ENCODE measurements at regions not wholly inside any gene's neighbourhood (a gene's known extent, or its start where the extent isn't known, plus 50 kb on each side); places are given as distances from the start of the nearest gene placed in this dataset.

DNA sequence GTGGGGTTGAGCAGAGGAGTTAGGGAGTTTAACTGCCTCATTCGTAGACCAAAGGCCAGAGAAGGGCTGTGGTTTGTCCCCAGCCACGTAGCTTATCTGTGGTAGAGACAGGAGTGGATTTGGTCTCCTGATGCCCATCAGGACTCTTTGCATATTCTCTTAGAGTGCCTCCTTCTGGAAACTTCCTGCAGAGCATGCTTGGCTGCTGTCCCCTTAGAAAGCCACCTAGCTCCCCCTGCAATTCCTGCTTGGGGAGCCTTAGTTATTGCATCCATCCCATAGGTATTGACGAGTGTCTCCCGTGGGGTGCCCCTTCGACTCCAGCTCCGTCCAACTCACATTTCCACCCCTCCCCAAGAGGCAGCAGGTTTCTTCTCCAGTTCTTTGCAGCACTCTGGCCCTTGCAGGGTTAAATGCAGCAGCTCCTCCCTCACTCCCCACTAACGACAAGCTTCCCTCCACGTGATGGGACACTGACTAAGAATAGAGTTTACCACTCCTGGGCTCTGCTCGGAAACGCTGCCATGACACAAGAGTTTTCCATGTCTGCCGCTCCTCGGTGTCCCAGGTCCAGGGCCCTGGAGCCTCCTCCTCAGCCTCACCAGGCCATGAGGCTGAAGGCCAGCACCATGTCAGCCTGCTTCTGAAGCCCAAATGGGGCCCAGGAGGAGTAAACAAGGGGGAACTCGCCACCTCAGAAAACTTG lies 147.8 kb upstream of the UNC5B start:
- H3K4me3 ChIP-seq (ENCODE audit: low read depth, low read length): no peak overlapping the region
- no peaks in the 10 kb centered on the region for H3K36me3 ChIP-seq (replicated peaks)
- in situ Hi-C loops (cut with HindIII; ENCODE audit: low pct_ligation_motif_present, low sequenced_read_pairs): no loop called here
- H3K27ac ChIP-seq: no peak overlapping the region
- TF ChIP-seq, protein P1, sequence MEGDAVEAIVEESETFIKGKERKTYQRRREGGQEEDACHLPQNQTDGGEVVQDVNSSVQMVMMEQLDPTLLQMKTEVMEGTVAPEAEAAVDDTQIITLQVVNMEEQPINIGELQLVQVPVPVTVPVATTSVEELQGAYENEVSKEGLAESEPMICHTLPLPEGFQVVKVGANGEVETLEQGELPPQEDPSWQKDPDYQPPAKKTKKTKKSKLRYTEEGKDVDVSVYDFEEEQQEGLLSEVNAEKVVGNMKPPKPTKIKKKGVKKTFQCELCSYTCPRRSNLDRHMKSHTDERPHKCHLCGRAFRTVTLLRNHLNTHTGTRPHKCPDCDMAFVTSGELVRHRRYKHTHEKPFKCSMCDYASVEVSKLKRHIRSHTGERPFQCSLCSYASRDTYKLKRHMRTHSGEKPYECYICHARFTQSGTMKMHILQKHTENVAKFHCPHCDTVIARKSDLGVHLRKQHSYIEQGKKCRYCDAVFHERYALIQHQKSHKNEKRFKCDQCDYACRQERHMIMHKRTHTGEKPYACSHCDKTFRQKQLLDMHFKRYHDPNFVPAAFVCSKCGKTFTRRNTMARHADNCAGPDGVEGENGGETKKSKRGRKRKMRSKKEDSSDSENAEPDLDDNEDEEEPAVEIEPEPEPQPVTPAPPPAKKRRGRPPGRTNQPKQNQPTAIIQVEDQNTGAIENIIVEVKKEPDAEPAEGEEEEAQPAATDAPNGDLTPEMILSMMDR (IDR thresholded peaks at IDR 0.05; ENCODE audit: low read depth, low read length, missing control alignments): no peak
- DNase-seq: no peak
- peaks cover 5% of the 10 kb centered on the region for H3K27me3 ChIP-seq (replicated peaks)

DNA sequence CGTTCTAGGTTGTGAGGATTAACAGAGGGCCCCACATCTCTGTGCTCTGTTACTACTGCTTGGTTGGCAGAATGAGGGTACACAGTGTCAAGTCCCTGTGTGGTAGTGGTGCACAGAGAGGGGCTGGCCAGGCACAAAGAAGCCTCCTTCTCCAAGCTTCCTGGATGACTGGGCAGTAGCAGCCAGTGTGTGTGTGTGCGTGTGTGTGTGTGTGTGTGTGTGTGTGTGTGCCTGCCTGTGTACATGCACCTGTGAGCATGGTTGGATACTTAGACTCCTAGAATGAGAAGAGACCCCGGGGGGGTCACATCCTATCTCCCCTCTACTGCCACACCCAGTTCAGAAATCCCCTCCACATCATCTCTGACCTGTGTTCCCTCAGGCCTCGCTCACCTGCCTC lies 146.7 kb upstream of the UNC5B start:
- Histone ChIP-seq H3K36me3 (replicated peaks) (no peaks in the 10 kb centered on the region), H3K27me3 (replicated peaks) (peaks cover 5% of the 10 kb centered on the region), H3K27ac (no peak overlapping the region), H3K4me3 (ENCODE audit: low read depth, low read length) (no peak overlapping the region)
- TF ChIP-seq, protein P1 (IDR thresholded peaks at IDR 0.05; ENCODE audit: low read depth, low read length, missing control alignments): no peak
- in situ Hi-C loops (cut with HindIII; ENCODE audit: low pct_ligation_motif_present, low sequenced_read_pairs): no loop called here
- no peak for DNase-seq

DNA sequence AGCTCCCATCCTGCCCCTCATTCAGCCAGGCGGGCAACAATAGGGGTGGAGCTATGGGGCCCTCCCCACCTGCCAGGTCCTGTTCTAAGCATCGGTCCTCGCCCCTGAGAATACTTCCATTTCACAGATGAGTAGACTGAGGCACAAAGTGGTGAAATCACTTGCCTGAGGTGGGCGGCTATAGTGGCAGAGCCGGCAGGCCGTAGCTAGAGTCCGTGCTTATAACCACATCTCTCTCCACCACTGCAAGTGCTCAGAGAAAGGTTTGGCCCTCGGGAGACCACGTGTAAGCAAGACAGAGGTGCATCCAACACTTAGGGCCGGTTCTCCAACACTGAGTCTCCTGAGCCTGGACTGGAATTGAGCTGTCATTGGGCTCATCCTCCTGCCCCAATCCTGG lies 145.8 kb upstream of the UNC5B start:
- TF ChIP-seq, protein P1 (IDR thresholded peaks at IDR 0.05; ENCODE audit: low read depth, low read length, missing control alignments): no peak
- Histone ChIP-seq H3K36me3 (replicated peaks) (no peaks in the 10 kb centered on the region), H3K4me3 (ENCODE audit: low read depth, low read length) (no peak overlapping the region), H3K27ac (no peak overlapping the region), H3K27me3 (replicated peaks) (no peaks in the 10 kb centered on the region)
- DNase-seq: no peak
- in situ Hi-C loops (cut with HindIII; ENCODE audit: low pct_ligation_motif_present, low sequenced_read_pairs): no loop called here

DNA sequence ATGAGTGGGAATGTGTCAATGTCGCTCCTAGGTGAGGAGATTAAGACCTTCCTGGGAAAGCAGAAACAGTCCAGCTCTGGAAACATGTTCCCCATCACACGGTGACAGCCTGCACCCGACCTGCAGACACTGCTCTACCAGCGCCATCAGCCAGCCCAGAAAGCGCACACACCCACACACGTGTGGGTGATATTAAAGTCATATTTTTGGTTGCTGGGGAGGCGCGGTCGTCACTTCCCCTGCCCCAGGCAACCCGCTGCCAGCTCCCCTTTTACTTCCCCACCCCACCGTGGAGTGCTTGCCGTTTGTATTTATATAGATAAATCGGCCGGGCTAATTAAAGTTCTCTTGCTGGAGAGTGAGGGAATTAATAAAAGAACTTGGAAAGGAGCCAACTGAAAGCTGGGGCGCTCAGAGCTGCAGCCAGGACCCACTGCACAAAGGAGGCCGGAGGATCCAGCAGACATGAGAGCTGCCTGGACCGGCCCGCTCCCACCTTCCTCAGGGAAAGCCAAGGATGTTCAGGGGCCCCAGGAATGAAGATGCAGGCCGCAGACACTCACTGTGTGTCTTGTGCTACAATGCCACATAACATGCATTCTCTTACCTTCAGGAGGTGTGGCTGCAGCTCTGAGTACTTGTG lies 145.2 kb upstream of the UNC5B start:
- Histone ChIP-seq H3K27me3 (replicated peaks) (no peaks in the 10 kb centered on the region), H3K4me3 (ENCODE audit: low read depth, low read length) (no peak overlapping the region), H3K36me3 (replicated peaks) (no peaks in the 10 kb centered on the region), H3K27ac (no peak overlapping the region)
- TF ChIP-seq, protein P1 (IDR thresholded peaks at IDR 0.05; ENCODE audit: low read depth, low read length, missing control alignments): no peak
- DNase-seq: no peak
- in situ Hi-C loops (cut with HindIII; ENCODE audit: low pct_ligation_motif_present, low sequenced_read_pairs): no loop called here

DNA sequence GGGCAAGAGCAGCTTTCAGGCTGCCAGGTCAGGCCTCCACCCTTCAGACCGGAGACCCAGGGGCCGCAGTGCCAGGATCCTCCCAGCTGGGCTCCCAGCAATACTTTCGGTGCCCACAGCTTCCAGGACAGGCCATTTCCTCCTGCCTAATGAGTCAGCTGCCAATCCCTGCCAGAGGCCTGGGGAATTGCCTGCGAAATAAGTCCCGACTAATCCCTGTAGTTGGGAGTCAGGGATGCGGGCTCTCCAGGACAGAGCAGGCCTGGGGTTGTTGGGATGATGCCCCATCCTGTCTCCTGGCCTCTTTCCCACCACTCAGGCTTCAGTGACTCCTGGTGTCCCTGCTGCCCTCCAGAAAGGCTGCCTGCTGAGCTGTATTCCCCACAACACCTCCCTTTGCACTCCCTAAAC lies 143.5 kb upstream of the UNC5B start:
- DNase-seq: peak; percentile 3
- H3K27me3 ChIP-seq (replicated peaks): no peaks in the 10 kb centered on the region
- no peak overlapping the region for H3K4me3 ChIP-seq (ENCODE audit: low read depth, low read length)
- H3K27ac ChIP-seq: no peak overlapping the region
- no peaks in the 10 kb centered on the region for H3K36me3 ChIP-seq (replicated peaks)
- TF ChIP-seq, protein P1 (IDR thresholded peaks at IDR 0.05; ENCODE audit: low read depth, low read length, missing control alignments): no peak
- in situ Hi-C loops (cut with HindIII; ENCODE audit: low pct_ligation_motif_present, low sequenced_read_pairs): no loop called here

Measured in brain microvascular endothelial cell (primary cell).